BLaER1 treated with 17β-estradiol and CSF1 and Interleukin-3, amounts not matched to agents 10 nM and 100 nM (cell line): ENCODE measurements at regions not wholly inside any gene's neighbourhood (a gene's known extent, or its start where the extent isn't known, plus 50 kb on each side); places are given as distances from the start of the nearest gene placed in this dataset.

Experiments
- H3K27ac ChIP-seq, 11 experiments: shearing (Covaris generic); formaldehyde crosslinking; 2 replicates each; pipeline ENCODE4 v1.8.1; 2022
- H3K27me3 ChIP-seq, 11 experiments: shearing (Covaris generic); formaldehyde crosslinking; 2 replicates each; pipeline ENCODE4 v1.8.1; 2022
- H3K36me3 ChIP-seq, 11 experiments: shearing (Covaris generic); formaldehyde crosslinking; 2 replicates each; pipeline ENCODE4 v1.8.1; 2022
- H3K4me1 ChIP-seq, 10 experiments: shearing (Covaris generic); formaldehyde crosslinking; 2 replicates each; pipeline ENCODE4 v1.8.1; 2022
- H3K4me2 ChIP-seq, 11 experiments: shearing (Covaris generic); formaldehyde crosslinking; 2 replicates each; pipeline ENCODE4 v1.8.1; 2022
- H3K4me3 ChIP-seq, 10 experiments: shearing (Covaris generic); formaldehyde crosslinking; 2 replicates each; pipeline ENCODE4 v1.8.1; 2022
- H3K9ac ChIP-seq, 11 experiments: shearing (Covaris generic); formaldehyde crosslinking; 2 replicates each; pipeline ENCODE4 v1.8.1; 2022
- H3K9me3 ChIP-seq, 11 experiments: shearing (Covaris generic); formaldehyde crosslinking; replicated peaks in 1 of 11; 2 replicates each; pipeline ENCODE4 v1.8.1; 2022
- H4K20me1 ChIP-seq, 11 experiments: shearing (Covaris generic); formaldehyde crosslinking; 2 replicates each; pipeline ENCODE4 v1.8.1; 2022
- Cebpa-rat ChIP-seq, 11 experiments: shearing (Covaris generic); IDR thresholded peaks; 2 replicates each; pipeline ENCODE4 v1.8.1; 2022

- H3K4me2 ChIP-seq: peak overlapping the region in 2 of 11 experiments; percentile 32 to 45; a peak in 1 of 22 replicates
- H4K20me1 ChIP-seq: peaks cover 0 to 10% (median 0%) of the 10 kb centered on the region in 11 experiments; a peak in 1 of 22 replicates
- H3K27me3 ChIP-seq: peaks cover 15 to 28% (median 22%) of the 10 kb centered on the region in 11 experiments
- no peaks in the 10 kb centered on the region for H3K36me3 ChIP-seq
- H3K9ac ChIP-seq: no peak overlapping the region
- H3K4me3 ChIP-seq: no peak overlapping the region
- H3K27ac ChIP-seq: no peak overlapping the region
- peaks cover 0 to 16% (median 7%) of the 10 kb centered on the region in 11 experiments; a peak in 16 of 22 replicates for H3K9me3 ChIP-seq
- H3K4me1 ChIP-seq: no peaks in the 10 kb centered on the region
- no peak for TF ChIP-seq Cebpa-rat (IDR thresholded peaks at IDR 0.05)
Measured at GRCh38 chr1:98048244-98048643, 127.4 kb upstream of the DPYD start.

DNA sequence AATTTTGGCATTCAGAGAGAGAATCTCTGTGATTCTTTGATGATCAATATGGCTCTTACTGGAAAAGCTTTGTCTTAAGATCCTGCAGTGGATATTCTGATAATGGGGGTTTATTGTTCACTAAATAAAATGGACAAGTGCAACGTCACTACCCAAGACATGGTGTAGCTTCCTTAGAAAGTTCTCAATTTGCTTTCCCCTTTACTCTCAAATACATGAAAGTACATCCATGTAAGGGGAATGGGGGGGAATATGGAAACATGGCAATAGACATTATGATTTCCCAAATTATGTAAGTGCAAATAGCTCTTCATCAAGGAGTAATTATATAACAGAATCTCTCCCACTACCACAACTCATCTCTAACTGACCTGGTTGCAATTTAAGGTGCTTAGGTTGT lies 126.3 kb upstream of the DPYD start:
- no peak overlapping the region for H3K4me3 ChIP-seq

DNA sequence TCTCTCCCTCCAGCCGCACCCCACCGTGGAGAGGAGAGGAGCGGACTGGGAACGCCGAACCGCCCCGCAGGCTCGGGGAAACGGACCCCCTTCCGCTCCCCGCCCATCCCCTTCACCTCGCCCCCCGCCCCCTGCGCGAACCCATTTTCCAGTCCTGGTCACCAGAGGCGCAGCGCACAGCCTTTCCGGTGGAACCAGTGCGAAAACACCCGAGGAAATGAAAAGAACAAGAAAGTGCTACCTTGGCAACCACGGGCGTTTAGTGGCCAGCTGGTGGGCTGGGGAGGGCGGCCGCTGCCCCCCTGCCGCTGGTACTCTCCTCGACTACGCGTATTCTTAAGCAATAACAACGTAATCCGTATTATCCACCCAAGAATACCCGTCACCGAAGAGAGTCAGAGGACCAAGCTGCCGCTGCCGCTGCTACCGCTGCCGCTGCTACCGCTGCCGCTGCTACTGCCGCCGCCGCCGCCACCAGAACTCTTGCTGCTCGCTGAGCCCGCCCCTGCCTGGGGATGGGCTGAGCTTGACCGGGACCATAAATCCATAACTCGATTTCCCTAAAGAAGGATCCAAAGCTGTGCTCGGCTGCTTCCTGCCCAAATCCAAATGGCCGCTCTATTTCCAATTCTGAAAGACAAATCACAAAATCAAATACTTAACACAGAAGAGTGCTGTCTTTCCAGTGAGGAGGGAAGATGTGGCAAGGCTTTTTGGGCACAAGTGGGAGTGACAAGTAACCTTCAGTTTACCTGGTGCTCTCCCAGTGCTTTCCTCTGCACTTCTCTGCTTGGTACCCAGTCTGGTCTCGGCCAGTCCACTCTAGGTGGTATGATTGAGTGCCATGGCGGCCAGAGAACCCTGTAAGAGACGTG lies 125.2 kb upstream of the DPYD start:
- Histone ChIP-seq H3K9ac (no peak overlapping the region), H3K9me3 (peaks cover 0 to 15% (median 6%) of the 10 kb centered on the region in 11 experiments; a peak in 14 of 22 replicates), H3K27ac (no peak overlapping the region), H3K36me3 (no peaks in the 10 kb centered on the region), H3K4me3 (no peak overlapping the region), H3K4me1 (no peaks in the 10 kb centered on the region), H3K4me2 (no peak overlapping the region), H4K20me1 (peaks cover 0 to 10% (median 0%) of the 10 kb centered on the region in 11 experiments; a peak in 1 of 22 replicates), H3K27me3 (peaks cover 15 to 28% (median 22%) of the 10 kb centered on the region in 11 experiments)
- no peak for TF ChIP-seq Cebpa-rat (IDR thresholded peaks at IDR 0.05)

More for the DNA sequence above, 126.3 kb upstream of the DPYD start:
- Histone ChIP-seq H3K36me3 (no peaks in the 10 kb centered on the region), H3K9ac (no peak overlapping the region), H4K20me1 (peaks cover 0 to 10% (median 0%) of the 10 kb centered on the region in 11 experiments; a peak in 1 of 22 replicates), H3K27ac (no peak overlapping the region), H3K4me2 (no peak overlapping the region), H3K9me3 (peaks cover 0 to 15% (median 6%) of the 10 kb centered on the region in 11 experiments; a peak in 14 of 22 replicates), H3K4me1 (no peaks in the 10 kb centered on the region), H3K27me3 (peaks cover 15 to 28% (median 22%) of the 10 kb centered on the region in 11 experiments)
- no peak for TF ChIP-seq Cebpa-rat (IDR thresholded peaks at IDR 0.05)

DNA sequence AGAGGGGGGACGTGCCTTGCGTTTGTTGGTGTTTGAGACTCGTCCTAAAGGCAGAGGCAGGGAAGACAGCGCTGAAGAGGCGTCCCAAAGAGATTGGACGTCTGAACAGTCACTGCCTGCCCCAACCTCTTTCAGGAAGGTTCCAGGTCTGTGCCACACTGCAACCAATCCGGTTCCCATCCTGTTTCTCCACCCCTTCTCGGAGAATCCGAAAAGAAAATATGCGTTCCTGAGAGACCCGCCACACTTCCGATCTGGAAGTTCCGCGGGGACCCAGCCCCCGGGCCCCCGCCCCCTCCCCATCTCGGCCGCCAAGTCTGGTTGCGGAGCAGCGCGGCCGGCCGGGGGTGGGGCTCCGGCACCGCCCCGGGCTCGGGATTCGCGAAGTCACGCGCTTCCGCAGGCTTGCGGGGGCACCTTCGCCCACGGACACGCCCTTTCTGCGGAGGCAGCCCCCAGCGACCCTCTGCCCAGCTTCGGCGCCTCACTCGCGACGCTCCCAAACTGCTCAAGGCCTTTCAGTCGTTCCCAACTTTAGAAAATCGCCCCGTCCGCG lies 124.5 kb upstream of the DPYD start:
- no peaks in the 10 kb centered on the region for H3K4me1 ChIP-seq
- H3K9me3 ChIP-seq: peaks cover 0 to 15% (median 6%) of the 10 kb centered on the region in 11 experiments; a peak in 14 of 22 replicates
- H4K20me1 ChIP-seq: peaks cover 0 to 10% (median 0%) of the 10 kb centered on the region in 11 experiments; a peak in 1 of 22 replicates
- no peak overlapping the region for H3K4me2 ChIP-seq
- H3K4me3 ChIP-seq: no peak overlapping the region
- no peak for TF ChIP-seq Cebpa-rat (IDR thresholded peaks at IDR 0.05)
- H3K36me3 ChIP-seq: no peaks in the 10 kb centered on the region
- no peak overlapping the region for H3K27ac ChIP-seq
- no peak overlapping the region for H3K9ac ChIP-seq
- peaks cover 15 to 26% (median 22%) of the 10 kb centered on the region in 11 experiments for H3K27me3 ChIP-seq

- Histone ChIP-seq H3K9ac (no peak overlapping the region), H3K36me3 (no peaks in the 10 kb centered on the region), H4K20me1 (peaks cover 0 to 8% (median 0%) of the 10 kb centered on the region in 11 experiments; a peak in 1 of 22 replicates), H3K4me1 (no peaks in the 10 kb centered on the region), H3K4me3 (no peak overlapping the region), H3K27ac (no peak overlapping the region), H3K9me3 (peaks cover 0 to 15% (median 6%) of the 10 kb centered on the region in 11 experiments; a peak in 14 of 22 replicates), H3K27me3 (peaks cover 13 to 21% (median 19%) of the 10 kb centered on the region in 11 experiments), H3K4me2 (no peak overlapping the region)
- TF ChIP-seq Cebpa-rat (IDR thresholded peaks at IDR 0.05): no peak
Measured at GRCh38 chr1:98044766-98045165, 123.9 kb upstream of the DPYD start.

DNA sequence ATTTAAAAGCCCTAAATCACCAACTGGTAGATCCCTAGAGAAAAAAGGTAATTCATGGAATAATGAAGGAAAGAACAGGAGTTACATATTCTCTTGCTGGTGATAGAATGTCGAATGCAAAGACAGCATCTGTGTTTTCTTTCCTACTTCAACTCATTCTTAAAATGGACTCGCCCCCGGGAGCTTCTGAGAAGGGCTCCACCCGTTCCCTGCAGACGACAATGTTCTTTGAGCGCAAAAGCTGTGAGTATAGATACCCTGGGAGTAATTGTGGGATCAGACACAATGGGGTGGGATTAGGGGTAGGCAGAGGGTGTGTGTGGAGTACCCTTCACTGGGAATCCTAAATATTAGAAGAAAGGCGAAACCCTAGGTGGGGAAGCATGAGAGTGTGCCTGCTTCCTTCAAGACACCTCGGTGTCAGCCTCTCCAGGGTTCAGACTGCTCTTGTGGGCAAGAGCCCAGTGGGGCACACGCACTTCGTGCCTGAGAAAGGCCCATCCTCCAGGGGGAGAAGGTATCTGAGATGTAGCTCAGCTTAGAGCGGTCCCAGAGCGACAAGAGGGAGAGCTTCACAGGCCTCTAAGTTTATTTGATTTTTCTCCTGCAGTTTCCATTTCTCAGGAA lies 123.3 kb upstream of the DPYD start:
- H3K4me2 ChIP-seq: no peak overlapping the region
- peaks cover 0 to 15% (median 6%) of the 10 kb centered on the region in 11 experiments; a peak in 14 of 22 replicates for H3K9me3 ChIP-seq
- no peak for TF ChIP-seq Cebpa-rat (IDR thresholded peaks at IDR 0.05)
- no peak overlapping the region for H3K9ac ChIP-seq
- peaks cover 0 to 2% (median 0%) of the 10 kb centered on the region in 11 experiments; a peak in 1 of 22 replicates for H4K20me1 ChIP-seq
- H3K27me3 ChIP-seq: peaks cover 8 to 16% (median 13%) of the 10 kb centered on the region in 11 experiments
- no peaks in the 10 kb centered on the region for H3K36me3 ChIP-seq
- no peak overlapping the region for H3K27ac ChIP-seq
- H3K4me1 ChIP-seq: no peaks in the 10 kb centered on the region
- H3K4me3 ChIP-seq: no peak overlapping the region

DNA sequence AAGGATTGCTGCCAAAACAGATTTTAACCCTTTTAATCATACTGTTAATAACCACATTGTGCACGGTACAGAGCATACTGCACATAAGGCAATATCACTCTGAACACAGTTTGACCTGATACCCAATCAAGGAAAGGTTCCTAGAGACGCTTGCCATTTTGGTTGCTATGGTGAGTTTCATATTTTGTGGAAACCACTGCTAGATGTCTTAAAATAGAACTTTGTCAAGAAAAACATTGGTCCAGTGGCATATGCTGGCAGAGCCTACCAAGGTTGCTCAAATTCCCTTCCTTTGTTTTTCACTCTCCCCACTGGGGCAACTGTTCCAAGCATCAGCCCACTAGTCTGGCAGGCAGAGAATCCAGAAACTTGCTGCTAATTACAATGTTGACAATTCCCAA lies 114.8 kb upstream of the DPYD start:
- no peaks in the 10 kb centered on the region for H3K27me3 ChIP-seq
- TF ChIP-seq Cebpa-rat (IDR thresholded peaks at IDR 0.05): no peak
- H3K9ac ChIP-seq: no peak overlapping the region
- no peaks in the 10 kb centered on the region for H3K36me3 ChIP-seq
- H4K20me1 ChIP-seq: no peaks in the 10 kb centered on the region
- H3K4me1 ChIP-seq: no peaks in the 10 kb centered on the region
- H3K27ac ChIP-seq: no peak overlapping the region
- H3K9me3 ChIP-seq: no peaks in the 10 kb centered on the region
- H3K4me2 ChIP-seq: no peak overlapping the region
- no peak overlapping the region for H3K4me3 ChIP-seq

DNA sequence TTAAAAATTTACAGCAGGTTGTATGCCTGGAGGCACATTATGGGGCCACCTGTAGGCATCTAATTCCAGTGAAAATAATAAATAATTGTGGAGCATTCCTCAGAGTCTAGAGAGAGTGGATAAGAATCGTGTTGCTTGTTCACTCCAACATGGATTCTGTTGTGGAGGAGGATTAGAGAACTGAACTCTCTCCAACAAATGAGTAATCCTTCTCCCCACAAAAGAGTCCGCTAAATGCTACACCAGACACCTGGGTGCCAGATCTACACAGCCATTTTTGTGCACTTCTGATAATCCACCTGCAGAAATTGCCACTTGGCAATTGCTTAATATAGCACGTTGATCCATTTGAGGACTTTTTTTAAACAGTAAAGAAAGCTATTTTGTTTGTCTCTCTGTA lies 113.7 kb upstream of the DPYD start:
- Histone ChIP-seq H3K27ac (no peak overlapping the region), H3K4me1 (no peaks in the 10 kb centered on the region), H3K9me3 (no peaks in the 10 kb centered on the region), H3K4me2 (no peak overlapping the region), H3K27me3 (no peaks in the 10 kb centered on the region), H3K9ac (no peak overlapping the region), H3K4me3 (no peak overlapping the region), H3K36me3 (no peaks in the 10 kb centered on the region), H4K20me1 (no peaks in the 10 kb centered on the region)
- TF ChIP-seq Cebpa-rat (IDR thresholded peaks at IDR 0.05): no peak

- H3K27ac ChIP-seq: no peak overlapping the region
- no peaks in the 10 kb centered on the region for H3K9me3 ChIP-seq
- TF ChIP-seq Cebpa-rat (IDR thresholded peaks at IDR 0.05): no peak
- H4K20me1 ChIP-seq: no peaks in the 10 kb centered on the region
- H3K27me3 ChIP-seq: no peaks in the 10 kb centered on the region
- H3K4me3 ChIP-seq: no peak overlapping the region
- no peak overlapping the region for H3K4me2 ChIP-seq
- H3K4me1 ChIP-seq: no peaks in the 10 kb centered on the region
- H3K36me3 ChIP-seq: no peaks in the 10 kb centered on the region
- no peak overlapping the region for H3K9ac ChIP-seq
Measured at GRCh38 chr1:98032958-98033357, 112.1 kb upstream of the DPYD start.
